Brain microvascular endothelial cell (primary cell): ENCODE measurements at regions not wholly inside any gene's neighbourhood (a gene's known extent, or its start where the extent isn't known, plus 50 kb on each side); places are given as distances from the start of the nearest gene placed in this dataset.

Source experiments
- DNase-seq: peaks from one replicate; pipeline ENCODE4 v3.0.0-alpha.2; 2020
- H3K27ac ChIP-seq: fragments of 250-450 bp; sonication (Bioruptor Pico); 2 replicates; pipeline ENCODE4 v1.5.1; 2020; ENCODE audit warnings: mild to moderate bottlenecking, moderate library complexity
- H3K27me3 ChIP-seq: fragments of 250-450 bp; sonication (Bioruptor Pico); replicated peaks from 2 replicates; pipeline ENCODE4 v1.5.1; 2020; ENCODE audit warnings: mild to moderate bottlenecking
- H3K36me3 ChIP-seq: fragments of 250-450 bp; sonication (Bioruptor Pico); replicated peaks from 2 replicates; pipeline ENCODE4 v1.5.1; 2020; ENCODE audit warnings: mild to moderate bottlenecking
- H3K4me3 ChIP-seq: 2 replicates; pipeline ENCODE4 v1.5.1; 2011; ENCODE audit warnings: low read depth, mild to moderate bottlenecking, control low read depth, low read length, moderate library complexity
- in situ Hi-C: cut with HindIII; loops from 2 replicates; pipeline ENCODE4 v1.10.0; 2017; ENCODE audit warnings: low sequenced_read_pairs, low pct_ligation_motif_present
- TF ChIP-seq, protein P1 (sequence below): IDR thresholded peaks from 2 replicates; pipeline ENCODE4 v1.5.1; 2011; ENCODE audit warnings: low read depth, mild to moderate bottlenecking, moderate library complexity, low read length, control low read depth, inconsistent platforms; ENCODE audit errors: missing control alignments

DNA sequence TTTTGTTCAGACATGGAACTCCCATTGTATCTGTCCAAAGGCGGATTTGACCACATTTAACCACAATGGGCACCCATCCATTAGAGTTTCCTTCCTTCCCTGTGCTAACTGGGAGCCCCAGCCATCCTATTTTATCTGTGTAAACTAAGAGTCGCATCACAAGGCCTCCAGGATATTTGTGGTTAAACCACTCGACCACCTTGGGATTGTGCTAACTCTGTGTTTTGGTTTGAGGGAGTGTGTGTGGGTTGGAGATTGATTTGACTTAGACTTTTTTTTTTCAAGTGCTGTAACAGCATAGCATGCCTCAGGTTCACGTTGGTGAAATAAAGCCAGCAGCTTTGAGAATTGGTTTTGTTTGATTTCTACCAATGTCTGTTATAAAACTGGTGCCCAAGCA lies 100.4 kb upstream of the TP63 start:
- Histone ChIP-seq H3K27ac (no peak overlapping the region), H3K36me3 (no peaks in the 10 kb centered on the region), H3K4me3 (no peak overlapping the region), H3K27me3 (no peaks in the 10 kb centered on the region)
- in situ Hi-C loops: no loop called here
- DNase-seq: no peak
- TF ChIP-seq, protein P1, sequence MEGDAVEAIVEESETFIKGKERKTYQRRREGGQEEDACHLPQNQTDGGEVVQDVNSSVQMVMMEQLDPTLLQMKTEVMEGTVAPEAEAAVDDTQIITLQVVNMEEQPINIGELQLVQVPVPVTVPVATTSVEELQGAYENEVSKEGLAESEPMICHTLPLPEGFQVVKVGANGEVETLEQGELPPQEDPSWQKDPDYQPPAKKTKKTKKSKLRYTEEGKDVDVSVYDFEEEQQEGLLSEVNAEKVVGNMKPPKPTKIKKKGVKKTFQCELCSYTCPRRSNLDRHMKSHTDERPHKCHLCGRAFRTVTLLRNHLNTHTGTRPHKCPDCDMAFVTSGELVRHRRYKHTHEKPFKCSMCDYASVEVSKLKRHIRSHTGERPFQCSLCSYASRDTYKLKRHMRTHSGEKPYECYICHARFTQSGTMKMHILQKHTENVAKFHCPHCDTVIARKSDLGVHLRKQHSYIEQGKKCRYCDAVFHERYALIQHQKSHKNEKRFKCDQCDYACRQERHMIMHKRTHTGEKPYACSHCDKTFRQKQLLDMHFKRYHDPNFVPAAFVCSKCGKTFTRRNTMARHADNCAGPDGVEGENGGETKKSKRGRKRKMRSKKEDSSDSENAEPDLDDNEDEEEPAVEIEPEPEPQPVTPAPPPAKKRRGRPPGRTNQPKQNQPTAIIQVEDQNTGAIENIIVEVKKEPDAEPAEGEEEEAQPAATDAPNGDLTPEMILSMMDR: no peak

DNA sequence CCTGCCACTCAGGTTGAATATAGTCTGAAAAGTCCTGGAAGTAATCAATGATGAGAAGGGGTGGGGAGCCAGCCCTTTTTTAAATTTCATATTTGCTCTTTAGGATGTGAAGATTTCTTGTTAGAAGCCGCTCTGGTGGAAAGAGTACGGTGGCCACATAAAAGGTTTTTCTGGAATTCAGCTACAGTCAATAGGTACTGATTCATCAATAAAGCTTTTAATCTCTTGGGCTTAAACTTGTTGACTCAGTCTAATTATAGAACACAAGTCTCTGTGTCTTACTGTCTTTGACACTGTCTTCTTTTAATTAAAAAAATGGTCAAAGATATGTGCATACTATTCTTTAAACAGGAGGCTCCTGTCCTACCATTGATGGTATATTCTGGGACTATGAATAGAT lies 99.9 kb upstream of the TP63 start:
- Histone ChIP-seq H3K4me3 (no peak overlapping the region), H3K27ac (no peak overlapping the region), H3K36me3 (no peaks in the 10 kb centered on the region), H3K27me3 (no peaks in the 10 kb centered on the region)
- TF ChIP-seq, protein P1: no peak
- in situ Hi-C loops: no loop called here
- DNase-seq: no peak

DNA sequence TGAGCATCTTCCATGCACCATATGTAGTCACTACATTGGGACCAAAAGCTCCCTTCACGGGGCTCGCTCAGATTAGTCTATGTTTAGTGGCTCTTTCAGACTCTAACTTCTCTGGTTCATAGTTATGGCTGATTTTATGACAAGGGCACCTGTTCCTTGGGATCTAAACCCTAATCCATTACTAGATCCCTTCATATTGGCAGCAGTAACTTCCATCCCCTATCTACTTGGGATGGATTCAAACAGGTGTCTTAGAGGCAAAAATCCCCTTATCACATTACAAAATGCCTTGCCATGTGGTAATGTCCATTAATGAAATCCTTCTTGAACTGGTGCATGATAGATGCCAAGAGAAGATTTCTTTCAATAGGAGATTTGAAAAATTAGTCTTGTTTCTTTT lies 96.7 kb upstream of the TP63 start:
- no peak for DNase-seq
- in situ Hi-C loops: no loop called here
- H3K27me3 ChIP-seq: no peaks in the 10 kb centered on the region
- no peaks in the 10 kb centered on the region for H3K36me3 ChIP-seq
- no peak overlapping the region for H3K27ac ChIP-seq
- H3K4me3 ChIP-seq: no peak overlapping the region
- TF ChIP-seq, protein P1: no peak

DNA sequence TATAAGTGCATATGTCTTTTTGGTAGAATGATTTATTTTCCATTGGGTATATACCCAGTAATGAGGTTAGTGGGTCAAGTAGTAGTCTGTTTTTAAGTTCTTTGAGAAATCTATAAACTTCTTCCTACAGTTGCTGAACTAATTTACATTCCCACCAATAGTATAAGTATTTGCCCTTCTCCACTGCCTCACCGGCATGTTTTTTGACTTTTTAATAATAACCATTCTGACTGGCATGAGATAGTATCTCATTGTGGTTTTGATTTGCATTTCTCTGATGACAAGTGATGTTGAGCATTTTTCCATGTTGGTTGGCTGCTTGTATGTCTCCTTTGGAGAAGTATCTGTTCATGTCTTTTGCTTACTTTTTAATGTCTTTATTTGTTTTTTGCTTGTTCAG lies 94.1 kb upstream of the TP63 start:
- no peaks in the 10 kb centered on the region for H3K36me3 ChIP-seq
- in situ Hi-C loops: no loop called here
- DNase-seq: no peak

DNA sequence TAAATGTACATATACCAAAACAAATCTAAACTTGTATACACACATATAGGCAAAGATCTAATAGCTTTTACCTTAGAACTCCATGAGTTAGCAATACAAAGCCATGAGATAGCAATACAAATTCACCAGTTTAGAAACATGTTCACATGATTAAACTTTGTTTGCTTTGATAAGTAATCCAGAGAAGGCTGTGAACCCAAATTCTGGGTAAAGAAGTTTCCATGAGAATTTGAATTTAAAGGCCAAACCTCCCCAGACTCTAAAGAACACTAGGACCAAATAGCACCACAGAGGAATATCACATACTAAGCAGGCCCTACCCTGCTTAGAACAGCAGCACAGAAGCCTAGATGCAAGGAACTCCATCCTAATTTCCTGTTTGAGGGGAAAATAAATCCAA lies 83.7 kb upstream of the TP63 start:
- Histone ChIP-seq H3K27me3 (no peaks in the 10 kb centered on the region), H3K4me3 (no peak overlapping the region), H3K36me3 (no peaks in the 10 kb centered on the region), H3K27ac (no peak overlapping the region)
- in situ Hi-C loops: no loop called here
- TF ChIP-seq, protein P1: no peak
- DNase-seq: no peak

More for the DNA sequence above, 94.1 kb upstream of the TP63 start:
- TF ChIP-seq, protein P1: no peak
- no peak overlapping the region for H3K27ac ChIP-seq
- H3K27me3 ChIP-seq: no peaks in the 10 kb centered on the region
- H3K4me3 ChIP-seq: no peak overlapping the region

DNA sequence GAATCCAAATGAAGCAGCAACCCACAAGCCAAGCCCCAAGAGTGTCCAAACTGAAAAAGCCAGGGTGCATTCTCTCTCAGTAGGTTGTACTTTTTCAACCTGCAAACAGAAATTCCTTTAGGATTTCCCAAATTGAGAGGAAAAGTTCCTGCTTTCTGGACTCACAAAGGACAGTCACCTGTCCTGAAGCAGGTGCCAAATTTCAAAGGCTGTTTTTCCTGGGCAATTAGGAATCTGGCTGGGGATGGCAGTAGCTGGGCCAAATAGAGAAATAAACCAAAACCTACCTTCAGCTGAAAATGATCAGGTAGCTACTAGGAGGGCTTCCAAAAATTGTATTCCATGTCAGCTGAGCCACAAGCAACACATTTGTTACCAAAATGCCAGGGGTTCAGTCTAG lies 83.1 kb upstream of the TP63 start:
- DNase-seq: no peak
- Histone ChIP-seq H3K4me3 (no peak overlapping the region), H3K27ac (no peak overlapping the region), H3K36me3 (no peaks in the 10 kb centered on the region), H3K27me3 (no peaks in the 10 kb centered on the region)
- in situ Hi-C loops: no loop called here
- TF ChIP-seq, protein P1: no peak
